ENCODE measurements at regions not wholly inside any gene's neighbourhood (a gene's known extent, or its start where the extent isn't known, plus 50 kb on each side); places are given as distances from the start of the nearest gene placed in this dataset.

GRCh38 chr2:42914314-42914713, 121.9 kb upstream of the HAAO start:
- TF ChIP-seq REST (IDR thresholded peaks at IDR 0.05): no peak
- TF ChIP-seq ATF3 (IDR thresholded peaks at IDR 0.05): no peak
- TF ChIP-seq RAD21 (IDR thresholded peaks at IDR 0.05): no peak
- no peak for TF ChIP-seq CTCF (IDR thresholded peaks at IDR 0.05; ENCODE audit: low read depth, low read length, missing input control)
- TF ChIP-seq YY1 (IDR thresholded peaks at IDR 0.05): no peak
- TF ChIP-seq MAX (IDR thresholded peaks at IDR 0.05): no peak
- TF ChIP-seq SP1 (IDR thresholded peaks at IDR 0.05): no peak

Measured in liver (tissue), 3 donors.